ENCODE measurements at regions not wholly inside any gene's neighbourhood (a gene's known extent, or its start where the extent isn't known, plus 50 kb on each side); places are given as distances from the start of the nearest gene placed in this dataset.
"Not testable (repeated sequence)": the region's sequence is repeated elsewhere in the genome, so short reads cannot be mapped to it uniquely, and the experiment has no call there.

GRCh38 chr15:93340406-93340805, 251.4 kb upstream of the RGMA start:
- DNase-seq: no peak

- no peak for DNase-seq
Observed at GRCh38 chr15:93333796-93334195, 244.8 kb upstream of the RGMA start.

GRCh38 chr15:93333126-93333525, 244.1 kb upstream of the RGMA start:
- DNase-seq: not testable (repeated sequence)

- no peak for DNase-seq
Observed at GRCh38 chr15:93332168-93332553, 243.2 kb upstream of the RGMA start.

- DNase-seq: no peak
Observed at GRCh38 chr15:93331545-93332167, 242.6 kb upstream of the RGMA start.

GRCh38 chr15:93330912-93331544, 242.0 kb upstream of the RGMA start:
- no peak for DNase-seq

GRCh38 chr15:93327364-93327763, 238.4 kb upstream of the RGMA start:
- no peak for DNase-seq

GRCh38 chr15:93324186-93324975, 235.4 kb upstream of the RGMA start:
- no peak for DNase-seq

GRCh38 chr15:93321881-93322282, 232.9 kb upstream of the RGMA start:
- no peak for DNase-seq

GRCh38 chr15:93319121-93319814, 230.3 kb upstream of the RGMA start:
- no peak for DNase-seq

- no peak for DNase-seq
Observed at GRCh38 chr15:93317772-93318171, 228.8 kb upstream of the RGMA start.

- no peak for DNase-seq
Observed at GRCh38 chr15:93314245-93314644, 225.2 kb upstream of the RGMA start.

GRCh38 chr15:93312891-93313486, 224.0 kb upstream of the RGMA start:
- DNase-seq: no peak

- no peak for DNase-seq
Observed at GRCh38 chr15:93311620-93312019, 222.6 kb upstream of the RGMA start.

GRCh38 chr15:93308026-93308690, 219.1 kb upstream of the RGMA start:
- no peak for DNase-seq

- DNase-seq: no peak
Observed at GRCh38 chr15:93307513-93307912, 218.5 kb upstream of the RGMA start.

GRCh38 chr15:93305306-93305705, 216.3 kb upstream of the RGMA start:
- no peak for DNase-seq

- DNase-seq: no peak
Observed at GRCh38 chr15:93302080-93302765, 213.2 kb upstream of the RGMA start.

- DNase-seq: no peak
Observed at GRCh38 chr15:93300796-93301195, 211.8 kb upstream of the RGMA start.

GRCh38 chr15:93299675-93300074, 210.7 kb upstream of the RGMA start:
- DNase-seq: no peak

- DNase-seq: no peak
Observed at GRCh38 chr15:93298901-93299300, 209.9 kb upstream of the RGMA start.
